HG03196 (cell line): ENCODE measurements at regions not wholly inside any gene's neighbourhood (a gene's known extent, or its start where the extent isn't known, plus 50 kb on each side); places are given as distances from the start of the nearest gene placed in this dataset.

ENCODE experiments used
- ATAC-seq: cut with Tn5 transposase; IDR thresholded peaks from one replicate; pipeline ENCODE4 v1.9.1; 2021; ENCODE audit not compliant: unreplicated experiment

GRCh38 chr10:44064987-44065787, 319.7 kb downstream of the CXCL12 start:
- no peak for ATAC-seq

DNA sequence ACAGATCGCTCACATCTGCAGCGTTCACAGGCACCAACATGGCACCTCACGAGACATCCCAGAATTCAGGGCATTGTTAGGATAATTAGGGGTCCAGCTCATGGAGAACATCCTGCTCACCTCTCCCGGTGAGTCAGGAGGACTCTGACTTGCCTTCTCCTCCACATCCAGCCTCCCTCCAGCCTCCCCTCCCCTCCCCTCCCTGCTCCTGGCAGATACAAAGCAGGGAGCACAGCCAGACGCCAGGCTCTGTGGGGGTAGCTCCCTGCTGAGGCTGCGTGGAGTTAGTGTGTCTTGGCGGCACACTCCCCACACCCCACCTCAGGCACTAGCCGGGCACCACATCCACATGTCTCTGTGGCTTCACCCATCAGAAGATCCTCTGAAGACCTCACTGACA, 320.6 kb downstream of the CXCL12 start:
- ATAC-seq, result no peak

DNA sequence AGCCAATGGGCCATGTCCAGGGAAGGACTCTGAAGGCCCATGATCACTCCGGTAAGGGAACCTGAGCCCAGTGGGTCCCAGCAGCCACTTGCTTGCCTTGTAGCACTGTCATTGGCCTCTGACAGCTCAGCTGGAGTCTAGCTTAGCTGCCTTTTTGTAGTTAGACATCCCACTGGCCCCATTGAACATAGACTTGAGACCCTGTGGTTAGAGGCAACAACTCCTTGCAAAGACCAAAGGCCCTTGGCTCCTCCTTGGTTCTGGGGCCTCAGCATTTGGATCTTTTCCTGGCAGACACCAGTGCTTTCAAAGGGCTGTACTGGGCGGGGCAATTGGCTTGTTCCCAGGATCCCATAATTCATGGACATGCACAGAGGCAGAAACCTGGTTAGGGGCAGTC, 321.2 kb downstream of the CXCL12 start:
- ATAC-seq, result no peak

DNA sequence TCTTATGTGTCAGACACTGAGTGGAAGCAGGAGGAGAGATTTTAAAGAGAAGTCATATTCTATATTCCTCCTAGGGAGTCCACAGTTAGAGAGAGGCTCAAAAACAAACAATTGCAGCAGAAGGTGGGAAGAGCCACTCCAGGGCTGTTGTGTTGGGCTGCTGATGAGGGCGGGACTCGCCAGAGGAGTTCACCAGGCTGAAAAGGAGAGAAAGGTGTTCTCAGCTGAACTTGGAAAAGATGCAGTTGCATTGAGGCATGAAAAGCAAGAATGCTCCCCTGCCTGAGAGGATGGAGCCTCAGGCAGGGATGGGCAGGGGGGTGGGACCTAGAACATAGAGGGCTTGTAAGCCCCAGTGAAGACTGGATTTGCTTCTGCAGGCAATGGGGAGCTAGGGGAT, 324.2 kb downstream of the CXCL12 start:
- ATAC-seq, result no peak

DNA sequence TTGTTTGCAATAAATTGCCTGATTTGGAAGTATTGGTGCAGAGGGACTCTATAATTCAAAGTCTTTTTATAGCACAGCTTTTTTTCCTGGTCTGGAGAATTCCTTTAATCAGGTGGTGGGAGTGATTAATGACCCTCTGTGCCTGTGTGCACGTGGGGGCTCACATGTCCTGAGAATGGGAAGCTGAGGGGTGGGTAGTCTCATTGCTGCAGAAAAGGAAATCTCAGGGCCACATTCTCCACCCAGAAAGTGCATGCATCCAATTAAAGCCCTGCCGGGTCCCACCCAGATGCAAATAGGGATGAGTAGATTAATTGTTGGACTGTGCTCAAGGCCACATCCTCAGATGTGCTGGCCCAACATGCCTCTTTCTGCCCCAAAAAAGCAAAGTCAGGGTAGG, 324.7 kb downstream of the CXCL12 start:
- ATAC-seq, result no peak

- ATAC-seq, result no peak
Observed at GRCh38 chr10:44058259-44058658, 326.6 kb downstream of the CXCL12 start.

- ATAC-seq, result no peak
Observed at GRCh38 chr10:44056967-44057805, 327.7 kb downstream of the CXCL12 start.

DNA sequence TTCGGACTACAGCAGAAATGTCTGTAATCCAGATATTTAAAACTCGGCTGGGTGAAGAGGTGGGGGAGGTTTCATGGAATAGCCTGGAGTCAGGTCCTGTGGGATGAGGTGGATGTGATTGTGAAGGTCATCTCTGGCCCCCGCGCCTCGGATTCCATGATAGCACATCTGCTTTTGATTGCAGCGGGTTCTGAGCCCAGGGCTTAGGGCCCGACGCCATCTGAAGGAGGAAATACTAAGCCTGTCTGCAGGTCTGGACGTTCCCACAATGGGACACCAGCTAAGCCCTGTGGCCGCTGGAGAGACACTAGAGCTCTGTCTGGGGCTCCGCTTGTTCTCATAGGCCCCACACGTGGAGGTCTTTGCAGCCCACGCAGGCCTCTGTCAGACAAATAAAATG, 328.7 kb downstream of the CXCL12 start:
- ATAC-seq, result no peak

DNA sequence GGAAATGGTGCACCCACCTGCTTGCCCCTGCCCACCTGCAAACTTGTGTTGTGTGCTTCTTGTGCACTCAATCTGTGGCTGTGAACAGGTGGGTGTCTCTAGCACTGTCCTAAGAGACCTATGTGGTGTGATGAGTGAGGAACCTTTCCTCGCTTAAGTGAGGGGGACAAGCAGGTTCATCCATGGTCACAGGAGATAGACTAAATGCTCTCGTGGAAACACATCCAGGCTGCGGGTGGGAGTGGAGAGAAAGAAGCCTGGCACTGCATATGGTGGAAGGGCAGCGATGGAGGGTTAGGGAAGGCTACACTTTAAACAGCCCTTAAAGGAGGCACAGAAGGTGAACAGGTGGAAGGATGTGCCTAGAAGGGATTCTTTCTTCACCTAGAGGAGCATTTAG, 330.9 kb downstream of the CXCL12 start:
- no peak for ATAC-seq

DNA sequence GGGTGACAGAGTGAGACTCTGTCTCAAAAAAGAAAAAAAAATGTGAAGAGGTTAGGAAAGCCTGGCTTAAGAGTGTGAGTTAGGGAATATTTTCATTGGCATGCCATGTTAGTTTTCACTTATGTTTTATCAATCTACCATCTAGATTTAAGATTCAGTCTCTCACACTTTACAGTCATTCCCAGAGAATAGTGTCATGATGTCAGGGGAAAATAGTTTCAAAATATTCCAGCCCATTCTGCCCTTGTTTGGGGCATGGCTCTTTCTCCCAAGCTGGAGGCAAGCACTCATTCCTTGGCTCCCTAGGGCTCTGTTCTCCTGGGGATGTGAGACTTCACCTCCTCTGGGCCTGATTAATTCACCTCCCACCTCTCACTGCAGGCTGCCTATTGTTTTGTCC, 331.5 kb downstream of the CXCL12 start:
- no peak for ATAC-seq

DNA sequence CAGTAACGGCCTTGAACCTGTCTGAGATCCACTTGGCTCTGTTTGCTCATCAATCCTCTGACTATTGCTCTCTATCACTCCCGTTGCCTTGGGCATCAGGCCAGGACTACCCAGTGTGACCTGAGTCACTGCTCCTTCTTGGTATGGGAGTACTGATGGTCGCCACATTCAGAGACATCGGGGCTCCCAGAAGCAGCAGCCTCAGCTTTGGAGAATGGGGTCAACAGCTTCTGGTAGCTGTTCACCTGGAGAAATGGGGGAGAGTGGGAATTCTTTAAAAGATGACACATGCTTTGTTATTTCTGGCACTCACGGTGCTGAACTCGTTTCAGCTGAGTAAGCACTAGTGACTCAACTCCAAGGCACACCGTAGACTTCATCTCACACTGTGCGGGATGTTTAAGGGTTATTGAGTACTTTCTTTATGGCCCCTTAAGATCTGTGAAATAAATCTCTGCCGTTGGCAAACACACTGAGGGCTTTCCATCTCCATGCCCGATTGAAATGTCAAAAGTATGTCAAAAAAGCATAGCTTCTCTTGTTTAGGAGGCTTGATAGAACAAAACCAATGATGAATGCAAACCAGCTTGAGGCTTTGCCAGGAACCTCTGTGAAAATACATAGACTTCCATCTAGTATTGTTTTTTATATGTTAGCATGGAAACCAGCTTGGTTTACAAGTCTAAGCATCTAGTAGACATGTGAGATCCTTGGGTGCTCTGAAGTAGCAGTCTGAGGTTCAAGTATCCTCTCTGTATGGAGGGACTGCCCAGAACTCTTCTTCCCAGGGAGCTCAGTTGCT, 333.1 kb downstream of the CXCL12 start:
- ATAC-seq, result no peak

GRCh38 chr10:44051091-44051490, 333.8 kb downstream of the CXCL12 start:
- ATAC-seq, result no peak

- ATAC-seq, result no peak
Observed at GRCh38 chr10:44049301-44050015, 335.4 kb downstream of the CXCL12 start.

DNA sequence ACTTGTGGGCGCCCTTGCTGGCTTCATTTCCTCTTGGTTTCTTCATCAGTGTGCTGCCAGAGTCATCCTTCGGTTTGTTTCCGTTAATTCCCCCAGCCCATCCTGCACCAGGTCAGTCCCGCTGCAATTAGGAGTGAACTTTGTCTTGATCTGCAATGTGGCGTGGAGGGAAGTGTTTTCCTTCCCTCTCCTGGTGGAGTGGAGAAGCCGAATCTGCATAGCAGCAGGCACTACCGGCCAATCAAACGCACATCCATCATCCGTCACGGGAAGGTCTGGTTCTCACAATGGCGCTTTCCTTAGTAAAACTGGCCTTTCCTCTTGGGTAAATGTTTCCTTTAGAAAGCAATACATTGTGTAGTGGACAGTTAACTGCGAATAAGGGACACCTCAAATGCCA, 337.5 kb downstream of the CXCL12 start:
- no peak for ATAC-seq

- no peak for ATAC-seq
Observed at GRCh38 chr10:44046605-44047004, 338.3 kb downstream of the CXCL12 start.

DNA sequence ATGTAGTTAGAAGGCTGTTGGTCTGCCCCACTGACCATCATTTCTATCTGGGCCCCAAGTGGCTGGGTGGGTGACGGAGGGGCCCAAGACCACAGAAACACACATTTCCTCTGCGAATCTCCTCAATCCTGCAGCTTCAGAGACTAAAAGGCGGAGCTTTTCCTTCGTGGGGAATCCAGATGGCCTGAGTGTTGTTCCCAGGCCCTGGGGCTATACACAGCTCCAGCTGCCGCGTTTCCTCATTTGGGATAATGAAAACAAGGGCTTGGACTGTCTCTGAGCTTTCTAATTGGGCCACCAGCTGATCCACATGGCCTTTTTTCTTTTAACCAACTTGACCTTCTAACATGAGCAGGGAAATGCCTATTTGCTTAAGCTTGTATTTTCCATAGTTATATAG, 339.9 kb downstream of the CXCL12 start:
- no peak for ATAC-seq

GRCh38 chr10:44044549-44044948, 340.3 kb downstream of the CXCL12 start:
- no peak for ATAC-seq

GRCh38 chr10:44043646-44044375, 341.1 kb downstream of the CXCL12 start:
- no peak for ATAC-seq

- no peak for ATAC-seq
Observed at GRCh38 chr10:44042926-44043602, 341.8 kb downstream of the CXCL12 start.
